ENCODE measurements at regions not wholly inside any gene's neighbourhood (a gene's known extent, or its start where the extent isn't known, plus 50 kb on each side); places are given as distances from the start of the nearest gene placed in this dataset.

DNA sequence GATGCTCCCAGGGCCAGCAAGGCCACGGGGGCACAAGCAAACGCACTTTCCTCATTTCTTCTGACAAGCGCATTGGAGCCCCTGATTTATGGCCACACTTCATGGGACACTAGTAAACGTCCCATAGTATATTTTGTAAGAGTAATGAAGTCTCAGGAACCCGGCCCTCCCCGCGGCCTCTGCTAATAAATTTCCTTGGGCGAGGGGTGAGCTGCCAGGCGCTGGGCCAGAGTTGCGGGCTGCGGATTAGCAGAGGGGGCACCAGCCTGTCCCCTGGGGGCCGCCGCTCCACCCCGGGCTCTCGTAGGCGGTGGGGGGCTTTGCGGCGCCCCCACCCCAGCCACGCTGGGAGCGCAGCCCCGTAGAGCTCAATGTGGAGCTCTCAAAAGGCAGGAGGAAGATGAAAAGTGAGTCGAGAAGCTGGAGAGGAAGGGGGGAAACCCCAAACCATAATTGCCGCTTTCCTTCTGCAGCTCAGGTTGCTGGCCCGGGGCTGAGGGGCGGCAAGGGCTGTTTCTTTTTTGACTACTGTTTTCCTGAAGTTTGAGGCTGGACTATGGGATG is 173.6 kb downstream of the CDC5L start:
- no peak for DNase-seq

DNA sequence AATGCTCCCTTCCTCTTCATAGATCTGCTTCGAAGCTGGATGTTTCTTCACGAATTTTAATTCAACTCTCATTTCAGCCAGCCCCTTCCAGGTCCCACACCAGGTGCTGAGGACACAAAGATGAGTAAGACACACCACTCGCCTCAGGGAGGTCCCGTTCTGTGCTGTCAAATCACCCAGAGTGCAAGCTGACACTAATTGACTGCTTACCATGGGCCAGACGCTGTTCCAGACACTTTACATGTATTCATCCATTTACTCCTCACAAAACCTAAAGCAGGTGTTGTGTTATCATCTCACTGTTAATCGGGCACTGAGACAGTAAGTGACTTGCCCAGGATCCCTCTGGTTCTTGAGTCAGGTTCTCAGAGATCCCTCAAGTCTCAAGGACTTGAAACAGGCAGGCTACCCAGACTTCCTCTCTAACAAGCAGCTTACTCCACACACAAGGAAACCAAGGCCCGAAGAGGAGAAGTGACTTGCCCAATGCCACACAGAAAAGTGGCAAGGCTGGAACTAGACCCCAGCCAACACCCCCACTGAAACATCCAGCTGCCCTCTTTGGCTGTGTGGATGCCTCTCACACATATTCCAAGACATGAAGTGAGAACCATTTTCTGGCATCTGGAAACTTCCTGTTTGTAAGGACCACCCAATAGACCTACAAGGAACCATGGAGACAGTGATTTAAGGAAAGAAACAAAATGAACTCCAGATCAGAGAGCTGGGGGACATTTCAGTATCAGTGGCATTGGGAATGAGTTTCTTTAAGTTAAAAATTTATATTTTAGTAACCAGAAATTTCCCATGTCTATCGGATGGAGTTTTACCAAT is 174.5 kb downstream of the CDC5L start:
- DNase-seq: no peak

GRCh38 chr6:44563397-44563796 is 175.9 kb downstream of the CDC5L start:
- no peak for DNase-seq

DNA sequence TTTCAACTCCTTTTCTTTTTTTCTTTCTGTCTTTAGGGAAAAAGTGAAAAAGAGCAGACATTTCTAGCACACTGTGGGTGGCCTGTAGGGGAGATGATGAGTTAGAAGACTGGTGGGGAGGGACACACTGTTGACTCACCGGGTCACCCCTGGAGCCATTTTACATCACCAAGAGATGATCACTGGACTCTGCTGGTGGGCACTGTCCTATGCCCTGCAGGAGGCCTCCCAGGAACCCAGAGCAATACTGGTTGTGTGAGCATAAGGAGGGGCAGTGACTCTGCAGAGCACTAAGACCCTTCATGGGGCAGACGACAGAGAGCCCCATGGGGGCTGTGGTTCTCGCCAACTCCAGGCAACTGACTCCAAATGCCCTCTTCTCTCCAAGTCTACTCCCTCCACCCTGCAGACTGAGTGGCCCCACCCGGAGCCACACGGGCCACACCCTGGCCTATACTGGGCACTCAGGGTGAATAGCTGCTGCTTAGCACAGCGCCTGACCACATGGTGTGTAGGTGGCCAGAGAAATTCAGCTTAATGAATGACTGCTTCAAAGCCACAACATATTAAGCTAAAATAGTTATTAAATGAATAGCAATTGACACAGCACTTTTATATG is 177.5 kb downstream of the CDC5L start:
- DNase-seq: no peak

- DNase-seq: no peak
Measured at GRCh38 chr6:44567406-44567805, 179.9 kb downstream of the CDC5L start.

DNA sequence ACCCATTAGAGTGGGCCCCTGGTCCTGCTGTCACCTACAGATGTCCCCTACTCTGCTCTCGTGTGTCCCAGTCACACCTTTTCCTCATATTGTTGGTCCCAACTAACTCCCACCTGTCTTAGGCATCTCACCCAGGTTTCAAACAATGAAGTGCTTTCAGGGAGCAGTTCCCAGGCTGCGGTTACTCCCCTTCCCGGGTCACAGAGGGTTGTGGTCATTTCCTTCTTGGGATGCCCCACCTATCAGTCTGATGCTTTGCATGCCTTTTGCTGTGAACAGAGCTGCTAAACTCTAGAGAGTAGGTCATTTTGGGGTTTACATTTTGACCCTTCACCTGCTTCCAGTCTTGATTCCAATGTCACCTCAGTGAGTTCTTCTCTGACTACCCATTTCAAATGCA is 181.6 kb downstream of the CDC5L start:
- DNase-seq: no peak

DNA sequence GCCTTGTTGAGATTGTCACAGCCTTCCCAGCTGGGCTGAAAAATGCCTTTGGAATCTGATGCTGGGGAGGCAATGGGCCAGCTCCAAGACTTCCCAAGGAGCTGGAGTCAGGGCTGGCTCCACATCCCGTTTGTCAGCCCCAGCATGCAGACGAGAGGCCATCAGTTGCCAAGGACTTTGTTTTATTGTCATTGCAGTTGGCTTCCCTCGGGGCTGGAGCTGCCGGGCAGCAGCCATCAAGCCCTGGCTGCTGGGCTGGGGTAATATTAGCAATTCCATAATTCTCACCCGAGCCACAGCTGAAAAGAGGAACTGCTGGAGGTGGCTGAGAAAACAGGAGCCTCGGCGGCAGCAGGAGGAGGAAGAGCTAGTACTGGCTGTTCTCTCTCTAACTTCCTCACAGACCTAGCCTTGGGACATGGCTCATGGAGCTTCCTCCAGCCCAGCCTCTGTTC is 182.5 kb downstream of the CDC5L start:
- DNase-seq: no peak

DNA sequence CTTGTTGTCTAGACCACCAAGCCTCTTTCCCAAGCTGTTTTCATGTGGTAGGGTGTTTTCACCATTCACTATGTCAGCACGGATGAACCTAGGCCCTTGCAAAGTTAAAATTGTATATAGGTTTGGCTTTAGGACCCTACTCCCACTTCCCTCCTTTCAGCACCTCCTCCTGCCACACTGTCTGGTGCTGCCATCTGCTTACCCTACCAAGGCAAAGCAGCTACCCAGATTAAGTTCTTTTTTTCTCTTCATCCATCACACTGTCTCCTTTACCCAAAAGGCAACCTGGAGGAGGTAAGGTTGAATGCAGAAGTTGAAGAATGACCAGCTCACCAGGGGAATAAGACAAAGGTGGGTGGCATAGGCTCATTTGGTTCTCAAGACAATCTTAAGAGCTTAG is 184.0 kb downstream of the CDC5L start:
- no peak for DNase-seq

DNA sequence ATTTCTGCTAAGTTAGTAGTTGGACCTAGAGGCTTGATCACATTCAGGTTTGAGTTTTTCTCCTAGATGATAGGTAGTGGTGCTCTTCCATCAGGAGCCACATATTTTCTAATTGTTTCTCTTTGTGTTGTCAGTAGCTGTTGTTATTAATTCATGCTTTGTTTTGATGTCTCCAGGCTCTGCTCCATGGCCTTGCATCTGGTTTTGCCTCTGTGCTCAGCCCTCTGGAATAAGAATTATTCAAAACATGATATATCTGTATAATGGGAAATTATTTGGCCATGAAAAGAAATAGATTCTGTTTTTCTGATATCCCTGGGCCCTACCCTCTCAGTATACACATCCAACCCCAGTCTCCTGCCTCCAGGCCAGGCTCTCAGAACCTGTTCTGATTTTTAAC is 184.8 kb downstream of the CDC5L start:
- no peak for DNase-seq

DNA sequence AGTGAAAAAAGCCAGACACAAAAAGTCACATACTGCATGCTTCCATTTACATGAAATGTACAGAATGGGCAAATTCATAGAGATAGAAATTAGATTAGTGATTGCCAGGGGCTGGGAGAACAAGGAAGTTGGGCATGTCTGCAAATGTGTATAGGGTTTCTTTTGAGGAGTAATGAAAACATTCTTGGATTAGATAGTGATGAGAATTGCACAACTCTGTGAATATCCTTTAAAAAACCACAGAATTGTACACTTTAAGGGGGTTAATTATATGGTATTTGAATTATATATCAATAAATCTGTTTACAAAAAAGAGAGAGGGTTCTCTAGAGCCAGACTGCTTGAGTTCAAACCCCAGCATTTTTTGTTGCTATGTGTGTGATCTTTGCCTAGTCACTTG is 188.1 kb downstream of the CDC5L start:
- DNase-seq: no peak

DNA sequence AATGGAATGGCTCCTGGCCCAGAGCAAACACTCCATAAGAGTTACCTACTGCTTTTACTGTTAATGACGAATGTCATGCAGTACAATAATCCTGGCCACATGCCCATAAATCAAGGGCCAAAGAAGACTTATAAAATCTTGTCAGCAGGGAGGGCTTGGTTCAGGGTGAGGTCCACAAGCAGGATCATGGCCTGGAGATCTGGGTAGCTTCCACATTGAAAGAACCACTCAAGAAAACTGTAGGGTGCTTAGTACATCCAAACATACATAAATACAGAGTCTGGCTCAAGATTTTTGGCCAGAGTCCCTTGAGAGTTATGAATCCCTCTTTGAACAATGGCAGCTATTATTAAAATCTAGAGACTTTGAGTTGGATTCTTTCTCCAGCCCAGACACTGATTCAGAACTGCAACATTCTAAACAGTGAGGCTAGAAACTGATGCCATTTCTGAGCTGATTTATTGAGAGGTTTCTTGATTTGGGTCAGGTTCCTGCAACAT is 188.7 kb downstream of the CDC5L start:
- no peak for DNase-seq

GRCh38 chr6:44580901-44581300 is 193.4 kb downstream of the CDC5L start:
- no peak for DNase-seq

- no peak for DNase-seq
Measured at GRCh38 chr6:44582930-44583329, 195.4 kb downstream of the CDC5L start.

DNA sequence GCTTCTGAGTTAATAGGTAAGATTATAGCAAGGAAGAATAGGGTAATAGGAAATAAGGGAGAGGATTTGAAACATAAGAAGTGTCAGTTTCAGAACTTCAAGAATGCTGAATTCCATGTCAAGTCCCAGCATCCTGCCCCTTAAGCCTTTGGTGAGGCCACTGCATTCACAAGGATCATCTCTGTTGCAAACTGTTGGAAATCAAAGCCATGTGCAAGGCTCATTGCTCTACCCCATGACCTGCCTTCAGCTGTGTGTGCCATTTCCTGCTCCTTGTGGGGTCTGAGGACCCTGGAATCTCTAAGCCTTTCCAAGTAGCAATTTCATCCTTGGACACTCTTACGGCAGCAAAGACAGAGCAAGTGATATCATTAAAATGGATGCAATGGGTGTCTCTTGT is 203.0 kb downstream of the CDC5L start:
- no peak for DNase-seq

DNA sequence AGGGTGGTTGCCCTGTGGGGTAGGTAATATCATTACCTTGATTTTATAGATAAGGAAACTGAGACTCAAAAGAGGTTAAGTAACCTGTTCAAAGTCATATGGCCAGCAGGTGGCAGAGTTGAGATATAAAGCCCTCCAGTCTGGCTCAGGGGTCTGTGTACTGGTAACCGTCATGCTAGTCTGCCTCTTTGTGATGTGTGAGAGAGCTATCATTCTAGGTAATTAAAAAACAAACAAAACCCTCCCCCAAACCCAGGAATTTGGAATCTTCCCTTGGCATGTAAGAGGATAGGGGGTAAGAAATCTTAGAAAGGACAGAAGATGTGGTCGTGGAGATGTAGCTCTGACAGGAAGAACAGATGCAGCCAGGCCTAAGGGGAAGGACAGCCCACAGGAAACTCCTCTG is 206.0 kb downstream of the CDC5L start:
- peak; percentile 58 for DNase-seq

DNA sequence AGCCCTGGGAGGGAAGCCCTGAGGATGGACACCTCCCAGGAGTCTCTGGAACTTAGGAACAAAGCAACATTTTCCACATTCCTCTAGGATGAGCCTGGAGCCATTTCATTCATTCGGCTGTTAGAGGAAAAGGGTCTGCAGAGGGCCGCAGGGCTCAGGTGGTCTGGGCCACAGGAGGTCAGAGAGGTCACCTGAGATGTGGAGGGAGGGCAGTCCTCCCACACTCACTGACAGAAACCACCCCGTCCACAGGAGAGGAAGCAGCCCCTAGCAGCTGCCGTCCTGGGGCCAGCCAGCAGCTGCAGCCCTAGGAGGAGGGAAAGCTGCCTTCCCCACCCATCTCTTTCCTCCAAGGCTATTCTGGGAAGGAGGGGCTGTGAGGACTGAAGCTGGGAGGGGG is 207.0 kb downstream of the CDC5L start:
- DNase-seq: no peak

DNA sequence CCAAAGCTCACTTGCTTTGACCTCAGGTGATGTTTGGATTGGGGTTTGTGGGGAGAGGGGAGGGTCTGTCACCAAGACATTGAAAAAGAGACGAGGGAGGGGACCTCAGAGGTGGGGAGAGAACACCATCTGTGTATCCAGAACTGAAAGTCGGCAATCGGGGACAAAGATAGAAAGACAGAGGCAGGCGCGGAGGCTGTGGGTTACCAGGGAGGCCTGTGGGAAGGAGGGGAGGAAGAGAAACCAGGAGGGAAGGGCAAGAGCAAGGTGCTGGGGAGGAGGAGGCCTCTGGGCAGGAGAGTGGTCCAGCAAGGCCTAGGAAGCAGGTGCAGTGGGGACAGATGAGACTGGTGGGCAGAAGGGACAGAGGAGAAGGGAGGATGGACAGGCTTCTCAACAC is 211.2 kb downstream of the CDC5L start:
- no peak for DNase-seq

GRCh38 chr6:44599672-44600071 is 212.2 kb downstream of the CDC5L start:
- no peak for DNase-seq

DNA sequence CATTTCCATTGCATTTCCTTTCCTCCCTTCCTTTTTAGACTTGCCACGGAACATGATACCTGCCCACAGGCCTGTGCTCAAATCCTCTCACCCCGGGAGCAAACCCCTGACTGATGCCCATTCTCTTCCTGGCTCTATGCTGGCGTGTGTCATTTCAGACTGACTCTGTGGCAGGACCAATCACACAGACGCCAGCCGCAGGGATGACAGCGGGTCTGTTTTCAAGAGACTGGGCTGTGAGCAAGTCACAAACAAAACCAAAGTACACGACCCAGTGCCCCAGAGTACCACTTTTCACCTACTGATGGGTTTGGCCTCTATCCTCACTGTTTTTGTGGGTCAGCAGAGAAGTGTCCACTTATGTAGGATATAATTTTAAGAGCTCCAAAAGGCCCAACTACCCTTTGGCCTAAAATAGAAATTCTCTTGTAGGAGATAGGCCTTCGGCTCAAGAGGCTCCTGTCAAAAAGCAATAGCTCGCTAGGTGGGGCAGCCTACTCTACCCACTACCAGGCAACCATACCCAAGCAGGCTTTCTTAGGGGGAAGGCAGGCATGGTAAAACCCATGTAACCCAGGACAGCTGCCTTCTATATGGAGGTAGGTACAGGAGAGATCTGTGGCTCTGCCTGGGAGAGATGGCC is 215.7 kb downstream of the CDC5L start:
- DNase-seq: no peak

DNA sequence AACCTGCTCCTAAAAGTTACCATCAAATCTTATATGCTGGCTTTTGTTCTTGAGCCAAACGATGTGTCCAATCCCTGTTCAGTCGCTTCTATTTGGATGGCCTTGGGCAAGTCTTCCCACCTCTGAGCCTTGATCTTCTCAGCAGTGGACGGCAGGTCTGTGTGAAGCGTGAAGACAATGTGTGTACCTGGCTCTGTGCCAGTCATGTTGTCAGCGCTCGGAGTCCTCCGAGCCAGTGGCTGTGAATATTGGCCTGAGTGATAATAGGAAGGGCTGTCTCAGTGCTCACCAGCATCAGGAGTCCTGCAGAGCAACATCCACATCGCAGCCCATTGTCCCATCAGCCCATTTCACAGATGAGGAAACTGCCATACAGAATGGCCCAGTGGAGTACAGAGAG is 219.0 kb downstream of the CDC5L start:
- DNase-seq: no peak

DNA sequence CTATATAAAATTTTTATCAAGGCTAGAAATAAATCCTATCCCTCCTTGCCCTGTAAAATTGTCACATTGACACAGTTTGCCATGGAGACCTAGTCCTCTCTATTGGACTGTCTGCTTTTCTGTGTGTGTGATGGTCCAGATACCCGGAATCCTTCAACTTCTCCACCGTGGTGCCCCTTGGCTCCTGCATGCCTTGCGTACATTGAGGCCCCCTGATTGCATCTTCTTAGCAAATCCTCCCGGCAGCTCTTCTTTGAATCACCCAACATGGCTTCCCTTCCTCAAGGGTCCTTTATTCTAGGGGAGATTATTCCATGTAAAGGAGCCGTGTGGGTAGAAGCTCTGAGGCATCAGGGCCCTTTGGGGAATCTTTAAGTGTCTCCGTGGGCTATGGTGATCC is 219.5 kb downstream of the CDC5L start:
- DNase-seq: no peak

DNA sequence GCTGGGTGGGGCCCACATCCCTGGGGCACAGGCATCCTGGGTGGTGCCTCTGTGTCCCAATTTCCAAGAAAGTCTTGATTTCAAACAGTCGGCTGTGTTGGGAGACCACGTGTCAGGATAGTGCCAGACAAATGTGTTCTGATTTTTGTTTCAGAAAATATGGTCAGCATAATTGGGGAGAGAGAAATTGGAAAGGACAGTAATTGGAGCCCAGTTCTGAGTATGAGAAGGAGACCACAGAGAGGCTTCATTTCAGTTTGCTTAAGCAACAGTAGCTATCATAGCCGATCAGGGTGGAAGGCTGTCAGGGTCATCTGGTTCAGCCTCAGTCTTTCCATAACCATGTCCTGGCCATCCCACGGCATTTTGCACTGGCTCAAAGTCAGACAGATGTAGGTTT is 220.7 kb downstream of the CDC5L start:
- DNase-seq: no peak

DNA sequence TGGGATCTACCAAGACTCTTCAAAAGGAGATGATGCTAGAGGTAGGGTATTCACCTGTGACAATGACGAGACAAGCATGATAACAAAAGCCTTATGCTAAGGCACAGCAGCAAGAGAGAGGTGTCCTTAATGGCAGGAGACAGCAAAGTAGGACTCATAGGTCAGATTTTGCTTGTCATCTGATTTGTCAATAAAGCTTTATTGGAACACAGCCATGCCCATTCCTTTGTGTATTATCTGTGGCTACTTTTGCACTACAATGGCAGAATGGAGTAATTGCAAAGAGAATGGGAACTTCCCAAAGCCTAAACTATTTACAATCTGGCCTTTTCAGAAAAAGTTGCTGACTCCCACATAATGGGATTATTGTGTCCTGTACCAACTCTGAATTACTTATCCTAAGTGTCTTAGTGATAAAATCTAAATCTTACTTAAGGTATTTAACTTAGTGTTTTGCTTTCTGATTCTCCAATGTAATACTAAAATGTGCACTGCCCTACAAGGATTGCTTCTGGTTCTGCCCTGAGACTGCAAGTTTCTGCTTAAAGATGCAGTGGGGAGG is 221.6 kb downstream of the CDC5L start:
- no peak for DNase-seq

Data from stimulated activated CD4-positive, alpha-beta T cell treated with anti-CD3 and anti-CD28 coated beads, Interleukin-4, amount 100 ng/mL, for 1 hour (primary cell).